ENCODE measurements at regions not wholly inside any gene's neighbourhood (a gene's known extent, or its start where the extent isn't known, plus 50 kb on each side); places are given as distances from the start of the nearest gene placed in this dataset.

GRCh38 chr2:4391013-4391412, 687.6 kb downstream of the DCDC2C start:
- DNase-seq, result no peak

DNA sequence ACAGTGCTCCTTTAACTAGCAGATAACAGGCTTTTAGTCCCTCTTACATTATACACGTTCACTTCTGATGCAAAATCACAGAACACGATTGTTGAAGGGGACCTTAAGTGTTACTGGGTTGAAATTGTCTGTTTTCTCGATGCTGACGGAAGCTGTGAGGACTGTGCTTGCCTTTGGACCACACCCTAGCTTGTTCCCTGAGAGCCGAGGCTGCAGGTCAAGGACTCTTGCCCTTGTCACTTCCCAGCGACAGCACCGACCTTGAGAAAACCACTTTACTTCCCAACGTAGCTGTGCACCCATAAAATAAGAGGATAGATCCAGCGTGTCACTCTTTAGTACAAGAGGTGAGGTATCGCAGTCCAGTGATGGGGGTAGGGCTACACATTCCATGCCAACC, 701.0 kb downstream of the DCDC2C start:
- no peak for DNase-seq

DNA sequence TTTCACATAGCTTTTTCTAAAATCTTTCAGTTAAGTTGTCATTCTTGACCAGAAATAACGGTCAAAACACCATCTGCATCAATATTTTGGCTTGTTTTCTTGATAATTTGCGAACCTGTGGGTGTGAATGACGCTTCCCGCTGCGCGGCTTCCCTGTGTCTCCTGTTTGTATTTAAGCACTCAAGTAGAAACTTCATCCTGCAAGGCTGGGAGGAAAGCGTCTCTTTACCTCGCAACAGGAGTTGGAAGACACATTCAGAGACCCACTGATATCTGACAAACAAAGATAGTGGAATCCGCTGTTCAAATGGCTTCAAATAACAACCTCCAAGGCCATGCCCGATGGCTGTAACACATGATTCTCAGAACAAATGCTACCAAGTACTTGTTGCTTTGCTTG, 704.9 kb downstream of the DCDC2C start:
- DNase-seq, result no peak

DNA sequence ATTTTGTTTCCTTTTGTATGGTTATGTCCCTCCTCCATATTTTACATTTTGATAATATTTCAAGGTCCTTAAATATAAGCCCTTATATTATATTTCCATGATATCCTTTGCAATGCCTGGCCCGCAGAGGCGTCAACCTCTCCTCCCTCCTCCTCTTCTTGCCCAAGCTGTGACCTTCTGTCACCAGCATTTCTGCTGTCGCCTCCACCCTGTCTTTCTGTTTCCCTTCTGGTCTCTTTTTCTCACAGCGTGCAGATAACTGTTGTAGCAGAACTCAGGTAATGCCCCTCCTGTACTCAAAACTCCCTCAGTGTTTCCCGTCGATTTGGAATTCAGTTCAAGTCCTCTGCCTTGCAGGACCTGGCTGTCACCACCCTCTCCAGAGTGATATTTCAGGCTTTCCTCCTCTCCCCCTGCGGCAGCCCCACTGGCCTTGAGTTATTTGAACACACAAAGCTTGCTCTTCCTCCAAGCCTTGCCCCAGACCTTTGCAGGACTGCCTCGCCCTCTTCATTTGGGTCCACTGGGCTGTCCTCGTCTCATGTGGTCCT, 709.3 kb downstream of the DCDC2C start:
- no peak for DNase-seq

DNA sequence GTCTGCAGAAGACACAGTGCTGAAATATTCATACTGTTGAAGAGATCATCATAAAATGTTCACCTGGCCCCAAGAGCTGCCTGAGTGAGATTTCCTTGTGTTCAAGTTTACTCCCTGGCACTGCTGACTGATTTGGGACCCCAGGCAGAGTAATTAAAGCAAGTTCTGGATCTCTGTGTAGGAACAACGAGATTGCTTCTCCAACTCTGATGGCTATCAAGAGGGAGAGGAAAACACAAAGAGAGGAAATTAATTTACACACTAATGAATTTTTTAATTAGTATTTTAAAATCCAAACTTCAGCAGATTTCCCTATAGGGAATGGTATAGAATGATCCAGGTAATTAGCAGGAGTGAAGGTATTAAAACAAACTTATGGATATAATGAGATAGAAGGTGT, 711.8 kb downstream of the DCDC2C start:
- no peak for DNase-seq

- no peak for DNase-seq
Measured at GRCh38 chr2:4415810-4416413, 712.5 kb downstream of the DCDC2C start.

- DNase-seq, result no peak
Measured at GRCh38 chr2:4416431-4416830, 713.1 kb downstream of the DCDC2C start.

GRCh38 chr2:4417771-4418170, 714.4 kb downstream of the DCDC2C start:
- no peak for DNase-seq

- no peak for DNase-seq
Measured at GRCh38 chr2:4420032-4420431, 716.7 kb downstream of the DCDC2C start.

DNA sequence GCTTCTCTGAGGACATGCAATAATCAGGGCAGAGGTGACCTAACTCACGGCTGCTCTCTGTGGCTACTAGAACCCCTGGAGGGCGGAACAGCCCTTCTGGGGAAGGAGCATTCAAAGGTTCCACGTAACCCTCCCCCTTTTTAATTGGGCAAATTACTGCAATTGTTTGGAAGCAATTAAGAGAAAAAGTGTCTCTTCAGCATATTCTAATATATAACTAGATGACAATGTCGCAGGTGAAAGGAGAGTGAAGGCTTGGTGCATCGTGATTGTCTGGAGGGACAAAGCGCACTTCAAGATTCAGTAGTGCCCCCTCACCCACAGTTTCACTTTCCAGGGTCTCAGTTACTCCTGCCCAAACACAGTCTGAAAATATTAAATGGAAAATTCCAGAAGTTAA, 720.8 kb downstream of the DCDC2C start:
- no peak for DNase-seq

- no peak for DNase-seq
Measured at GRCh38 chr2:4427083-4427482, 723.7 kb downstream of the DCDC2C start.

DNA sequence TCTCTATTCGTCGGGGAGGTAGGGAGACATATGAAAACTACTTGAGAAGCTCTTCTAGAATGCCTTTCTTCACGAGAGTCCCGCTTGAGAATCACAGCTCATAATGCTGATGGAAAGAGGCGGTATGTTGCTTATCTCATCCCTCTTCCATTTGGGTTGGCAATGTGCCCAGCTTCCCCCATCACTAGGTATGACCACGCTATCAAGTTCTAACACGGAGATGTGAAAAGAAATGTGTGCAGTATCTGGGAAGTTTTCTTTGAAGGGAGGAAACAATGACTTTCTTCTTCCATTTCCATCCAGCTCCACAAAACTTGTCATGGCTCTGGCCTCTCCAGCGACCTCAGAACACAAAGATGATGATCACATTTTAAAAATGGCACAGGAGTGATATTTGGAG, 742.4 kb downstream of the DCDC2C start:
- no peak for DNase-seq

DNA sequence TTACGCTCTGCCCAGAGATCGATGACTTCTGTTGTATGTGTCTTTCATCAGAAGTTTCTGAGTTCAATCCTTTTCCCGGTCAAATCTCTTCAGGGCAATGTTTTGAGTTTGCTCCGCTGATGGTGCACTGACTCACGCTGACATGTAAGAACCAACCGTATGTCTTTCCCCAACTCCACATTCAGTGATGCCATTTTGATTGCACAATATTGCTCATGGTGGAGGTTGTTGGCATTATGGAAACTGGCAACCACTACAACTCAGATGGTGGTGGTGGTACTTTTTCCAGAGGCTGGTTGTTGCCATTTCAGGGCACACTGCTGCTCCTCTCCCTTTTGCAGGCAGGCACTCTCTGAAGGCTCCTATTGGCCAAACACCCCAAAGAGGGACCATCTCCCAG, 751.5 kb downstream of the DCDC2C start:
- no peak for DNase-seq

- DNase-seq, result no peak
Measured at GRCh38 chr2:4455486-4456155, 752.2 kb downstream of the DCDC2C start.

- no peak for DNase-seq
Measured at GRCh38 chr2:4464634-4465266, 761.4 kb downstream of the DCDC2C start.

DNA sequence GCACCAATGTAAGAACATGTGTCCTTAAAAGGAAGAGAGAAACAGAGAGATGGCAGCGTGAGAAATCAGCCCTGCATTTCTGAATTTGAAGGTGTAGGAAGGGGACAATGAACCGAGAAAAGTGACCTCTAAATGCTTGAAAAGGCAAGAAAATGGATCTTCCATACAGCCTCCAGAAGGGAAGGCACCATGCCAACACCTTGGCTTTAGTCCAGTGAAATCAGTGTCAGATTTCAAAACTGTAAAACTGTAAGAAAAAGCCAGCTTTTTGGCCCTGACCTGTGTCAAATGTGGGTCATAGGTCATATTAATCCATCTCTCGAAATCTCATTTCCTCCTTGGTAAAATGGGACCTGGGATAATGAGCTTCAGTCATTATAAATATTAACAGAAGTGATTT, 762.3 kb downstream of the DCDC2C start:
- DNase-seq, result no peak

DNA sequence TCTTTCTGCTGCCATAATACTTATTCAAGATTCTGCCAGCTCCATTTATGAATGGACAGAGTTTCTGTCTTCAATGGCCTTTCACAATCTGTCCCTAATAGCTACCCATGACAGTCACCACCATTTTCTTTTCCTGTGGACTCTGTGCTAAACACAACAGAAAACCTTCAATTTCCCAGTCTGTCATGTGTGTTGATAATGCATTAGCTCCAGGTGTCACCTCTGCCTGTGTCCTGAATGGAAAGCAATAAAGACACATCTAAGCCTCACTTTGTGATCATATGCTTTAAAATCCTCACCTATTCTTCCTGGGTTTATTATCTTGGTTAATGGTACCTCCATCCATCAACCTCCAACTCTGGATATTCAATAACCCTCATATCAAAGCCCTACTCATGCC, 772.2 kb downstream of the DCDC2C start:
- no peak for DNase-seq

GRCh38 chr2:4483050-4483449, 779.7 kb downstream of the DCDC2C start:
- DNase-seq, result no peak

DNA sequence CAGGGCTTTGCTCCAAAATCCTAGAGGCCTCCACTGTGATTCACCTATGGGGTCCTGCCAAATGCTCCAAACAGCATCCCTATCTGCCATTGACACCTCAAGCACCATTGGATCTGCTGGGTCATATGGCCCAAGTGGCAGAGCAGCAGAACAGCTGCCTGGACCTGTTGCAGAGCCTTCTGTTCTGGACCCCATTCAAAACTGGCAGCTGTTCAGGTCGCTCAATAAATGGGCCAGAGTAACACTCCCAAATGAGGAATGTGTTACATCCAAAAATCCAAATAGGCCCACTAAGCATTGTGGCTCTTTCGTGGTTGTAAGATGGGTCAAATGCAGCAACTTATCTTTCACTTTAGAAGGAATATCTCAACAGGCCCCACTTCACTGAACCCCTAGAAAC, 783.6 kb downstream of the DCDC2C start:
- no peak for DNase-seq

GRCh38 chr2:4499316-4500030, 796.1 kb downstream of the DCDC2C start:
- DNase-seq, result peak; percentile 71

GRCh38 chr2:4501525-4501924, 798.1 kb downstream of the DCDC2C start:
- no peak for DNase-seq

GRCh38 chr2:4502230-4502843, 799.0 kb downstream of the DCDC2C start:
- no peak for DNase-seq

DNA sequence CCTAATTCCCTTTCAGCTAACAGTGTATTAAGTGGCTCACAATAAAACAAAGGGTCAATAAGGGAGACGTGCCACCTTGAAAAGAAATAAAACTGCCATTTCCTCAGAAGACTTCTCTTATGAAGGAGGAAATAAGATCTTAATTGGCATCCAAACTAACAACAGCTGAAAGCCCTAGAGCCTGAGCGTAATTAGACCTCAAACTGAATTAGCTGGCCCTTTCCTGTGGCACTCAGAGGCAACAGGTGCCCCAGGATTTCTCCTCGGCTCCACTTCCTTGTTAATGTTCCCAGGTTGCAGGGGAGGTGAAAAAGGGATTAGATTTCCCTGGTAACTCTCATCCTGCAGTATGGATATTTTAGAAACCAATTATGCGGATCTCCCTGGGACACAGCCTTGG, 804.3 kb downstream of the DCDC2C start:
- peak; percentile 90 for DNase-seq
